ENCODE measurements at regions not wholly inside any gene's neighbourhood (a gene's known extent, or its start where the extent isn't known, plus 50 kb on each side); places are given as distances from the start of the nearest gene placed in this dataset.

GRCh38 chr3:22962244-22962643 is 240.9 kb upstream of the UBE2E2 start:
- Mint-ChIP-seq H3K36me3 (no peaks in the 10 kb centered on the region), H3K27me3 (peaks cover 16% of the 10 kb centered on the region), H3K9me3 (no peaks in the 10 kb centered on the region), H3K27ac (no peak overlapping the region), H3K4me1 (ENCODE audit: unreplicated experiment) (peaks cover 13% of the 10 kb centered on the region), H3K4me3 (no peak overlapping the region)
- TF ChIP-seq, protein P1, sequence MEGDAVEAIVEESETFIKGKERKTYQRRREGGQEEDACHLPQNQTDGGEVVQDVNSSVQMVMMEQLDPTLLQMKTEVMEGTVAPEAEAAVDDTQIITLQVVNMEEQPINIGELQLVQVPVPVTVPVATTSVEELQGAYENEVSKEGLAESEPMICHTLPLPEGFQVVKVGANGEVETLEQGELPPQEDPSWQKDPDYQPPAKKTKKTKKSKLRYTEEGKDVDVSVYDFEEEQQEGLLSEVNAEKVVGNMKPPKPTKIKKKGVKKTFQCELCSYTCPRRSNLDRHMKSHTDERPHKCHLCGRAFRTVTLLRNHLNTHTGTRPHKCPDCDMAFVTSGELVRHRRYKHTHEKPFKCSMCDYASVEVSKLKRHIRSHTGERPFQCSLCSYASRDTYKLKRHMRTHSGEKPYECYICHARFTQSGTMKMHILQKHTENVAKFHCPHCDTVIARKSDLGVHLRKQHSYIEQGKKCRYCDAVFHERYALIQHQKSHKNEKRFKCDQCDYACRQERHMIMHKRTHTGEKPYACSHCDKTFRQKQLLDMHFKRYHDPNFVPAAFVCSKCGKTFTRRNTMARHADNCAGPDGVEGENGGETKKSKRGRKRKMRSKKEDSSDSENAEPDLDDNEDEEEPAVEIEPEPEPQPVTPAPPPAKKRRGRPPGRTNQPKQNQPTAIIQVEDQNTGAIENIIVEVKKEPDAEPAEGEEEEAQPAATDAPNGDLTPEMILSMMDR (conservative IDR thresholded peaks at IDR 0.05): no peak
- no peak for DNase-seq (ENCODE audit: extremely low spot score, unreplicated experiment)

GRCh38 chr3:22966349-22966748 is 236.8 kb upstream of the UBE2E2 start:
- Mint-ChIP-seq H3K4me3 (no peak overlapping the region), H3K36me3 (no peaks in the 10 kb centered on the region), H3K9me3 (no peaks in the 10 kb centered on the region), H3K4me1 (ENCODE audit: unreplicated experiment) (no peaks in the 10 kb centered on the region), H3K27ac (no peak overlapping the region), H3K27me3 (peaks cover 16% of the 10 kb centered on the region)
- TF ChIP-seq, protein P1 (conservative IDR thresholded peaks at IDR 0.05): no peak
- DNase-seq (ENCODE audit: extremely low spot score, unreplicated experiment): no peak

- Mint-ChIP-seq H3K36me3 (no peaks in the 10 kb centered on the region), H3K4me3 (no peak overlapping the region), H3K27me3 (peaks cover 9% of the 10 kb centered on the region), H3K4me1 (ENCODE audit: unreplicated experiment) (no peaks in the 10 kb centered on the region), H3K27ac (no peak overlapping the region), H3K9me3 (no peaks in the 10 kb centered on the region)
- TF ChIP-seq, protein P1 (conservative IDR thresholded peaks at IDR 0.05): no peak
- DNase-seq (ENCODE audit: extremely low spot score, unreplicated experiment): no peak
These were observed 233.9 kb upstream of the UBE2E2 start for GRCh38 chr3:22969276-22969675.

DNA sequence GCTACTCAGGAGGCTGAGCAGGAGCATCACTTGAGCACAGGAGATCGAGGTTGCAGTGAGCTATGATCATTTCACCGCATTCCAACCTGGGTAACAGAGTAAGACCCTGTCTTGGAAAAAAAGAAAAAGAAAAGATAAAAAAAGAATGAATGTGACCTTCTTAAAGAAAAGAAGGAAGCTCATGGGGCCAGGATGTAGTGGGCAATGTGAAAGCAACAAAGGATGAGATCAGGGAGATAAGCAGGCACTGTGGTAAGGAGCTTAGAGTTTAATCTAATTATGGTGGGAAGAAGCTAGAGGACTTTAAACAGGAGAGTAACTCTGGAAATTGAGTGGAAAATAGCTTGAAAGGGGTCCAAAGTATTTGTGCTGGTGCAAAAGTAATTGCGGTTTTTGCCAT is 231.6 kb upstream of the UBE2E2 start:
- no peak overlapping the region for H3K4me3 Mint-ChIP-seq
- peaks cover 7% of the 10 kb centered on the region for H3K27me3 Mint-ChIP-seq
- DNase-seq (ENCODE audit: extremely low spot score, unreplicated experiment): no peak
- H3K27ac Mint-ChIP-seq: no peak overlapping the region
- H3K4me1 Mint-ChIP-seq (ENCODE audit: unreplicated experiment): no peaks in the 10 kb centered on the region
- TF ChIP-seq, protein P1 (conservative IDR thresholded peaks at IDR 0.05): no peak
- H3K9me3 Mint-ChIP-seq: no peaks in the 10 kb centered on the region
- H3K36me3 Mint-ChIP-seq: no peaks in the 10 kb centered on the region

- TF ChIP-seq, protein P1 (conservative IDR thresholded peaks at IDR 0.05): no peak
- Mint-ChIP-seq H3K4me1 (ENCODE audit: unreplicated experiment) (peaks cover 4% of the 10 kb centered on the region), H3K4me3 (no peak overlapping the region), H3K27ac (no peak overlapping the region), H3K9me3 (no peaks in the 10 kb centered on the region), H3K36me3 (no peaks in the 10 kb centered on the region), H3K27me3 (peaks cover 4% of the 10 kb centered on the region)
- no peak for DNase-seq (ENCODE audit: extremely low spot score, unreplicated experiment)
These were observed 226.1 kb upstream of the UBE2E2 start for GRCh38 chr3:22977042-22977441.
